ENCODE measurements at regions not wholly inside any gene's neighbourhood (a gene's known extent, or its start where the extent isn't known, plus 50 kb on each side); places are given as distances from the start of the nearest gene placed in this dataset.

- no peaks in the 10 kb centered on the region for H3K9me3 ChIP-seq
- intact Hi-C loops (cut with DNase I): no loop called here
- H3K4me3 ChIP-seq: no peak overlapping the region
- H3K4me1 ChIP-seq: no peaks in the 10 kb centered on the region
- 63 to 75% methylated on average over 21 of the region's 21 CpGs for WGBS, 2 donors
- DNase-seq (no peak), ATAC-seq (no peak)
- no peaks in the 10 kb centered on the region for H3K36me3 ChIP-seq (replicated peaks in 1 of 2; ENCODE audit: insufficient read depth in 1 of 2, low read depth in 2 of 2)
- TF ChIP-seq POLR2A (IDR thresholded peaks at IDR 0.05) (no peak), CTCF (IDR thresholded peaks at IDR 0.05) (no peak)
- H3K27me3 ChIP-seq: no peaks in the 10 kb centered on the region
- no peak overlapping the region for H3K27ac ChIP-seq
Measured at GRCh38 chr6:85113934-85114580, 335.8 kb upstream of the NT5E start.

- Histone ChIP-seq H3K9me3 (no peaks in the 10 kb centered on the region), H3K4me1 (no peaks in the 10 kb centered on the region), H3K27ac (no peak overlapping the region), H3K36me3 (replicated peaks in 1 of 2; ENCODE audit: insufficient read depth in 1 of 2, low read depth in 2 of 2) (no peaks in the 10 kb centered on the region), H3K4me3 (no peak overlapping the region), H3K27me3 (no peaks in the 10 kb centered on the region)
- no peak for ATAC-seq
- TF ChIP-seq POLR2A (IDR thresholded peaks at IDR 0.05): no peak
- TF ChIP-seq CTCF (IDR thresholded peaks at IDR 0.05): no peak
- DNase-seq: no peak
- WGBS, 2 donors: 56 to 63% methylated on average over 1 of the region's 1 CpG
- intact Hi-C loops (cut with DNase I): no loop called here
Measured at GRCh38 chr6:85112540-85112939, 337.3 kb upstream of the NT5E start.

- intact Hi-C loops (cut with DNase I): no loop called here
- no peaks in the 10 kb centered on the region for H3K36me3 ChIP-seq (replicated peaks in 1 of 2; ENCODE audit: insufficient read depth in 1 of 2, low read depth in 2 of 2)
- ATAC-seq (no peak), DNase-seq (no peak)
- no peaks in the 10 kb centered on the region for H3K4me1 ChIP-seq
- no peak overlapping the region for H3K4me3 ChIP-seq
- no peak for TF ChIP-seq POLR2A (IDR thresholded peaks at IDR 0.05)
- H3K9me3 ChIP-seq: no peaks in the 10 kb centered on the region
- no peaks in the 10 kb centered on the region for H3K27me3 ChIP-seq
- H3K27ac ChIP-seq: no peak overlapping the region
- WGBS, 2 donors: 51 to 64% methylated on average over 8 of the region's 8 CpGs
Measured at GRCh38 chr6:85111481-85112011, 338.3 kb upstream of the NT5E start.

- TF ChIP-seq POLR2A (IDR thresholded peaks at IDR 0.05): no peak
- no peak for TF ChIP-seq CTCF (IDR thresholded peaks at IDR 0.05)
- no peaks in the 10 kb centered on the region for H3K27me3 ChIP-seq
- no peaks in the 10 kb centered on the region for H3K36me3 ChIP-seq (replicated peaks in 1 of 2; ENCODE audit: insufficient read depth in 1 of 2, low read depth in 2 of 2)
- intact Hi-C loops (cut with DNase I): no loop called here
- DNase-seq: no peak
- no peak for ATAC-seq
- H3K4me1 ChIP-seq: no peaks in the 10 kb centered on the region
- H3K4me3 ChIP-seq: no peak overlapping the region
- no peak overlapping the region for H3K27ac ChIP-seq
- 45 to 57% methylated on average over 2 of the region's 2 CpGs for WGBS, 2 donors
- no peaks in the 10 kb centered on the region for H3K9me3 ChIP-seq
Measured at GRCh38 chr6:85110943-85111342, 338.9 kb upstream of the NT5E start.

- H3K27me3 ChIP-seq: no peaks in the 10 kb centered on the region
- no peak overlapping the region for H3K27ac ChIP-seq
- no peaks in the 10 kb centered on the region for H3K36me3 ChIP-seq (replicated peaks in 1 of 2; ENCODE audit: insufficient read depth in 1 of 2, low read depth in 2 of 2)
- H3K4me1 ChIP-seq: no peaks in the 10 kb centered on the region
- TF ChIP-seq POLR2A (IDR thresholded peaks at IDR 0.05) (no peak), CTCF (IDR thresholded peaks at IDR 0.05) (no peak)
- H3K9me3 ChIP-seq: no peaks in the 10 kb centered on the region
- 43 to 52% methylated on average over 1 of the region's 1 CpG for WGBS, 2 donors
- no peak overlapping the region for H3K4me3 ChIP-seq
- DNase-seq (no peak), ATAC-seq (no peak)
- intact Hi-C loops (cut with DNase I): no loop called here
Measured at GRCh38 chr6:85107701-85108100, 342.2 kb upstream of the NT5E start.
